GM23338 (cell line): ENCODE measurements at regions not wholly inside any gene's neighbourhood (a gene's known extent, or its start where the extent isn't known, plus 50 kb on each side); places are given as distances from the start of the nearest gene placed in this dataset.

Source experiments
- ATAC-seq: fragments of 200-7000 bp; cut with Tn5 transposase; 3 replicates; pipeline ENCODE4 v1.9.1; 2020
- DNase-seq: peaks from one replicate; pipeline ENCODE4 v3.0.0-alpha.2; 2015; ENCODE audit warnings: low spot score
- H2AFZ ChIP-seq: fragments of 200-600 bp; sonication (generic); 2 replicates; pipeline ENCODE4 v1.8.0; 2016; ENCODE audit warnings: antibody characterized with exemption, mild to moderate bottlenecking, moderate library complexity
- H3F3A ChIP-seq: fragments of 200-600 bp; sonication (generic); replicated peaks from 2 replicates; pipeline ENCODE4 v1.8.0; 2017; ENCODE audit warnings: antibody characterized with exemption, mixed run types, low read depth
- H3K27ac ChIP-seq: fragments of 200-600 bp; sonication (generic); 2 replicates; pipeline ENCODE4 v1.6.1; 2016; ENCODE audit warnings: low read depth
- H3K27me3 ChIP-seq: fragments of 200-600 bp; sonication (generic); 2 replicates; pipeline ENCODE4 v1.8.0; 2016; ENCODE audit warnings: mild to moderate bottlenecking, mixed run types, moderate library complexity; ENCODE audit not compliant: insufficient read depth
- H3K36me3 ChIP-seq: fragments of 200-600 bp; sonication (generic); 2 replicates; pipeline ENCODE4 v1.8.0; 2016; ENCODE audit warnings: mild to moderate bottlenecking; ENCODE audit not compliant: insufficient read depth
- H3K4me1 ChIP-seq: fragments of 200-600 bp; sonication (generic); 2 replicates; pipeline ENCODE4 v1.8.0; 2016; ENCODE audit warnings: mild to moderate bottlenecking, moderate library complexity; ENCODE audit not compliant: insufficient read depth
- H3K4me2 ChIP-seq: fragments of 200-600 bp; sonication (generic); 2 replicates; pipeline ENCODE4 v1.7.1; 2017; ENCODE audit warnings: mixed run types
- H3K4me3 ChIP-seq: fragments of 200-600 bp; sonication (generic); 2 replicates; pipeline ENCODE4 v1.6.1; 2016; ENCODE audit warnings: mixed run types
- H3K79me2 ChIP-seq: fragments of 200-600 bp; sonication (generic); replicated peaks from 2 replicates; pipeline ENCODE4 v1.8.0; 2017; ENCODE audit warnings: mild to moderate bottlenecking; ENCODE audit not compliant: insufficient read depth
- H3K9me2 ChIP-seq: fragments of 200-600 bp; sonication (generic); 2 replicates; pipeline ENCODE4 v1.8.0; 2017; ENCODE audit not compliant: insufficient read depth
- H4K20me1 ChIP-seq: fragments of 200-600 bp; sonication (generic); replicated peaks from 2 replicates; pipeline ENCODE4 v1.8.0; 2017; ENCODE audit warnings: mild to moderate bottlenecking; ENCODE audit not compliant: insufficient read depth
- H3K27ac Mint-ChIP-seq: 2 replicates; pipeline ENCODE4 v1.8.0; 2020; ENCODE audit warnings: inconsistent platforms, mild to moderate bottlenecking, moderate library complexity, mixed read lengths
- H3K27me3 Mint-ChIP-seq: 3 replicates; pipeline ENCODE4 v1.8.0; 2022; ENCODE audit warnings: low read depth, mild to moderate bottlenecking, moderate library complexity, mixed read lengths, inconsistent platforms; ENCODE audit not compliant: insufficient read depth, poor library complexity
- H3K36me3 Mint-ChIP-seq: 3 replicates; pipeline ENCODE4 v1.8.0; 2021; ENCODE audit warnings: low read depth, mild to moderate bottlenecking, inconsistent platforms, moderate library complexity, mixed read lengths
- H3K4me1 Mint-ChIP-seq: 3 replicates; pipeline ENCODE4 v1.8.0; 2020; ENCODE audit warnings: mild to moderate bottlenecking, inconsistent platforms, mixed read lengths
- H3K4me3 Mint-ChIP-seq: 3 replicates; pipeline ENCODE4 v1.8.0; 2021; ENCODE audit warnings: moderate library complexity, mild to moderate bottlenecking, inconsistent platforms, mixed read lengths
- H3K9me3 Mint-ChIP-seq: 3 replicates; pipeline ENCODE4 v1.8.0; 2020; ENCODE audit warnings: moderate library complexity, mild to moderate bottlenecking, inconsistent platforms, mixed read lengths
- CREB1 ChIP-seq: fragments of 250-450 bp; sonication (Bioruptor Pico); IDR thresholded peaks from 2 replicates; pipeline ENCODE4 v1.5.0; 2020; ENCODE audit warnings: low read depth, mild to moderate bottlenecking, moderate library complexity
- EZH2 ChIP-seq: fragments of 200-600 bp; sonication (generic); IDR thresholded peaks from one replicate; pipeline ENCODE4 v1.8.0; 2017; ENCODE audit warnings: antibody characterized with exemption, mild to moderate bottlenecking, low read depth; ENCODE audit not compliant: unreplicated experiment
- EZH2phosphoT487 ChIP-seq: fragments of 200-600 bp; sonication (generic); IDR thresholded peaks from one replicate; pipeline ENCODE4 v1.8.1; 2018; ENCODE audit warnings: antibody characterized with exemption; ENCODE audit not compliant: unreplicated experiment
- JUNB ChIP-seq: IDR thresholded peaks from one replicate; pipeline ENCODE4 v1.6.1; 2016; ENCODE audit warnings: antibody characterized with exemption; ENCODE audit not compliant: unreplicated experiment
- NANOG ChIP-seq: IDR thresholded peaks from 2 replicates; pipeline ENCODE4 v1.6.1; 2016; ENCODE audit warnings: antibody characterized with exemption, borderline replicate concordance
- POLR2AphosphoS5 ChIP-seq: IDR thresholded peaks from 2 replicates; pipeline ENCODE4 v1.6.1; 2016; ENCODE audit warnings: antibody characterized with exemption, low read depth
- STAT1 ChIP-seq: IDR thresholded peaks from one replicate; pipeline ENCODE4 v1.6.1; 2016; ENCODE audit warnings: antibody characterized with exemption; ENCODE audit not compliant: unreplicated experiment
- ZNF114 ChIP-seq: fragments of 250-450 bp; sonication (Bioruptor Pico); IDR thresholded peaks from 2 replicates; pipeline ENCODE4 v1.5.0; 2020; ENCODE audit warnings: mild to moderate bottlenecking, moderate library complexity
- ZNF331 ChIP-seq: fragments of 250-450 bp; sonication (Bioruptor Pico); IDR thresholded peaks from 2 replicates; pipeline ENCODE4 v1.5.0; 2020; ENCODE audit warnings: low read depth, mild to moderate bottlenecking, moderate library complexity
- TF ChIP-seq, protein P1 (sequence below): IDR thresholded peaks from 2 replicates; pipeline ENCODE4 v1.6.1; 2016; ENCODE audit warnings: antibody characterized with exemption
- TF ChIP-seq, protein P2 (sequence below): fragments of 250-450 bp; sonication (Bioruptor Pico); IDR thresholded peaks from 2 replicates; pipeline ENCODE4 v1.5.0; 2020; ENCODE audit warnings: mild to moderate bottlenecking, moderate library complexity
- TF ChIP-seq, protein P3 (sequence below): IDR thresholded peaks from one replicate; pipeline ENCODE4 v1.6.1; 2018; ENCODE audit warnings: antibody characterized with exemption; ENCODE audit not compliant: unreplicated experiment
- TF ChIP-seq, protein P4 (sequence below), 2 experiments: fragments of 200-600 bp in 1 of 2; sonication (generic) in 1 of 2; conservative IDR thresholded peaks; 2 replicates each; pipeline versions ENCODE4 v1.5.1 to v1.6.1; 2016 to 2017; ENCODE audit warnings: antibody characterized with exemption in 2 of 2, low read depth in 2 of 2, mild to moderate bottlenecking in 2 of 2, moderate library complexity in 1 of 2

DNA sequence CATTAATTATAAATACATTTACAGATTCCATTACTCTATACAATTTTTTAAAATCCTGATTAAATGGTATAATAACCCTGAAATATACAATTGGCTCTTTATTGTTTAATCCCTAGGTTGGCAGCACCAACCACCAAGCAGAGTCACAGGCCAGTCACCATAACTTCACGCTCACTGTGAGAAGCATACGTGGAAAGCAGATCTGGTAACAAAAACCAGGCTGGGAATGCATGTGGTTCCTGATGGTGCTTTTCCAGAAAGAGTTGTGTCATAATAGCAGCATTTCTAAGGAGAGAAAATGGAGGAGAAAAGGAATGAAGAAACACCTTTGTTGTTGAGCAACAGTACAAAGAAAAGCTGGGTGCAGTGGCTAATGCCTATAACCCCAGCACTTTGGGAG, 66.1 kb downstream of the SIX6 start:
- no peaks in the 10 kb centered on the region for H3K9me3 Mint-ChIP-seq
- H3K4me1 Mint-ChIP-seq = peaks cover 6% of the 10 kb centered on the region; the same call in 2 of the 3 replicates
- H3K4me2 ChIP-seq = no peak overlapping the region
- ATAC-seq = no peak
- no peaks in the 10 kb centered on the region for H3K27me3 Mint-ChIP-seq
- H3K4me3 Mint-ChIP-seq = no peak overlapping the region
- no peaks in the 10 kb centered on the region for H3K4me1 ChIP-seq
- no peaks in the 10 kb centered on the region for H4K20me1 ChIP-seq
- no peak overlapping the region for H3K27ac ChIP-seq
- no peak overlapping the region for H3K4me3 ChIP-seq
- no peaks in the 10 kb centered on the region for H3F3A ChIP-seq
- no peak overlapping the region for H3K27ac Mint-ChIP-seq
- H3K9me2 ChIP-seq = no peaks in the 10 kb centered on the region
- TF ChIP-seq, protein P1, sequence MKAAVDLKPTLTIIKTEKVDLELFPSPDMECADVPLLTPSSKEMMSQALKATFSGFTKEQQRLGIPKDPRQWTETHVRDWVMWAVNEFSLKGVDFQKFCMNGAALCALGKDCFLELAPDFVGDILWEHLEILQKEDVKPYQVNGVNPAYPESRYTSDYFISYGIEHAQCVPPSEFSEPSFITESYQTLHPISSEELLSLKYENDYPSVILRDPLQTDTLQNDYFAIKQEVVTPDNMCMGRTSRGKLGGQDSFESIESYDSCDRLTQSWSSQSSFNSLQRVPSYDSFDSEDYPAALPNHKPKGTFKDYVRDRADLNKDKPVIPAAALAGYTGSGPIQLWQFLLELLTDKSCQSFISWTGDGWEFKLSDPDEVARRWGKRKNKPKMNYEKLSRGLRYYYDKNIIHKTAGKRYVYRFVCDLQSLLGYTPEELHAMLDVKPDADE = no peak
- TF ChIP-seq, protein P2, sequence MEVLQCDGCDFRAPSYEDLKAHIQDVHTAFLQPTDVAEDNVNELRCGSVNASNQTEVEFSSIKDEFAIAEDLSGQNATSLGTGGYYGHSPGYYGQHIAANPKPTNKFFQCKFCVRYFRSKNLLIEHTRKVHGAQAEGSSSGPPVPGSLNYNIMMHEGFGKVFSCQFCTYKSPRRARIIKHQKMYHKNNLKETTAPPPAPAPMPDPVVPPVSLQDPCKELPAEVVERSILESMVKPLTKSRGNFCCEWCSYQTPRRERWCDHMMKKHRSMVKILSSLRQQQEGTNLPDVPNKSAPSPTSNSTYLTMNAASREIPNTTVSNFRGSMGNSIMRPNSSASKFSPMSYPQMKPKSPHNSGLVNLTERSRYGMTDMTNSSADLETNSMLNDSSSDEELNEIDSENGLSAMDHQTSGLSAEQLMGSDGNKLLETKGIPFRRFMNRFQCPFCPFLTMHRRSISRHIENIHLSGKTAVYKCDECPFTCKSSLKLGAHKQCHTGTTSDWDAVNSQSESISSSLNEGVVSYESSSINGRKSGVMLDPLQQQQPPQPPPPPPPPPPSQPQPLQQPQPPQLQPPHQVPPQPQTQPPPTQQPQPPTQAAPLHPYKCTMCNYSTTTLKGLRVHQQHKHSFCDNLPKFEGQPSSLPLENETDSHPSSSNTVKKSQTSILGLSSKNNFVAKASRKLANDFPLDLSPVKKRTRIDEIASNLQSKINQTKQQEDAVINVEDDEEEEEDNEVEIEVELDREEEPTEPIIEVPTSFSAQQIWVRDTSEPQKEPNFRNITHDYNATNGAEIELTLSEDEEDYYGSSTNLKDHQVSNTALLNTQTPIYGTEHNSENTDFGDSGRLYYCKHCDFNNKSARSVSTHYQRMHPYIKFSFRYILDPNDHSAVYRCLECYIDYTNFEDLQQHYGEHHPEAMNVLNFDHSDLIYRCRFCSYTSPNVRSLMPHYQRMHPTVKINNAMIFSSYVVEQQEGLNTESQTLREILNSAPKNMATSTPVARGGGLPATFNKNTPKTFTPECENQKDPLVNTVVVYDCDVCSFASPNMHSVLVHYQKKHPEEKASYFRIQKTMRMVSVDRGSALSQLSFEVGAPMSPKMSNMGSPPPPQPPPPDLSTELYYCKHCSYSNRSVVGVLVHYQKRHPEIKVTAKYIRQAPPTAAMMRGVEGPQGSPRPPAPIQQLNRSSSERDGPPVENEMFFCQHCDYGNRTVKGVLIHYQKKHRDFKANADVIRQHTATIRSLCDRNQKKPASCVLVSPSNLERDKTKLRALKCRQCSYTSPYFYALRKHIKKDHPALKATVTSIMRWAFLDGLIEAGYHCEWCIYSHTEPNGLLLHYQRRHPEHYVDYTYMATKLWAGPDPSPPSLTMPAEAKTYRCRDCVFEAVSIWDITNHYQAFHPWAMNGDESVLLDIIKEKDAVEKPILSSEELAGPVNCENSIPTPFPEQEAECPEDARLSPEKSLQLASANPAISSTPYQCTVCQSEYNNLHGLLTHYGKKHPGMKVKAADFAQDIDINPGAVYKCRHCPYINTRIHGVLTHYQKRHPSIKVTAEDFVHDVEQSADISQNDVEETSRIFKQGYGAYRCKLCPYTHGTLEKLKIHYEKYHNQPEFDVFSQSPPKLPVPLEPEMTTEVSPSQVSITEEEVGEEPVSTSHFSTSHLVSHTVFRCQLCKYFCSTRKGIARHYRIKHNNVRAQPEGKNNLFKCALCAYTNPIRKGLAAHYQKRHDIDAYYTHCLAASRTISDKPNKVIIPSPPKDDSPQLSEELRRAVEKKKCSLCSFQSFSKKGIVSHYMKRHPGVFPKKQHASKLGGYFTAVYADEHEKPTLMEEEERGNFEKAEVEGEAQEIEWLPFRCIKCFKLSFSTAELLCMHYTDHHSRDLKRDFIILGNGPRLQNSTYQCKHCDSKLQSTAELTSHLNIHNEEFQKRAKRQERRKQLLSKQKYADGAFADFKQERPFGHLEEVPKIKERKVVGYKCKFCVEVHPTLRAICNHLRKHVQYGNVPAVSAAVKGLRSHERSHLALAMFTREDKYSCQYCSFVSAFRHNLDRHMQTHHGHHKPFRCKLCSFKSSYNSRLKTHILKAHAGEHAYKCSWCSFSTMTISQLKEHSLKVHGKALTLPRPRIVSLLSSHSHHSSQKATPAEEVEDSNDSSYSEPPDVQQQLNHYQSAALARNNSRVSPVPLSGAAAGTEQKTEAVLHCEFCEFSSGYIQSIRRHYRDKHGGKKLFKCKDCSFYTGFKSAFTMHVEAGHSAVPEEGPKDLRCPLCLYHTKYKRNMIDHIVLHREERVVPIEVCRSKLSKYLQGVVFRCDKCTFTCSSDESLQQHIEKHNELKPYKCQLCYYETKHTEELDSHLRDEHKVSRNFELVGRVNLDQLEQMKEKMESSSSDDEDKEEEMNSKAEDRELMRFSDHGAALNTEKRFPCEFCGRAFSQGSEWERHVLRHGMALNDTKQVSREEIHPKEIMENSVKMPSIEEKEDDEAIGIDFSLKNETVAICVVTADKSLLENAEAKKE (CRISPR knock-in tag) = no peak
- TF ChIP-seq EZH2phosphoT487 (no peak), CREB1 (CRISPR knock-in tag) (no peak), STAT1 (no peak), POLR2AphosphoS5 (no peak), EZH2 (no peak), NANOG (no peak), JUNB (no peak), ZNF331 (CRISPR knock-in tag) (no peak), ZNF114 (CRISPR knock-in tag) (no peak)
- TF ChIP-seq, protein P3, sequence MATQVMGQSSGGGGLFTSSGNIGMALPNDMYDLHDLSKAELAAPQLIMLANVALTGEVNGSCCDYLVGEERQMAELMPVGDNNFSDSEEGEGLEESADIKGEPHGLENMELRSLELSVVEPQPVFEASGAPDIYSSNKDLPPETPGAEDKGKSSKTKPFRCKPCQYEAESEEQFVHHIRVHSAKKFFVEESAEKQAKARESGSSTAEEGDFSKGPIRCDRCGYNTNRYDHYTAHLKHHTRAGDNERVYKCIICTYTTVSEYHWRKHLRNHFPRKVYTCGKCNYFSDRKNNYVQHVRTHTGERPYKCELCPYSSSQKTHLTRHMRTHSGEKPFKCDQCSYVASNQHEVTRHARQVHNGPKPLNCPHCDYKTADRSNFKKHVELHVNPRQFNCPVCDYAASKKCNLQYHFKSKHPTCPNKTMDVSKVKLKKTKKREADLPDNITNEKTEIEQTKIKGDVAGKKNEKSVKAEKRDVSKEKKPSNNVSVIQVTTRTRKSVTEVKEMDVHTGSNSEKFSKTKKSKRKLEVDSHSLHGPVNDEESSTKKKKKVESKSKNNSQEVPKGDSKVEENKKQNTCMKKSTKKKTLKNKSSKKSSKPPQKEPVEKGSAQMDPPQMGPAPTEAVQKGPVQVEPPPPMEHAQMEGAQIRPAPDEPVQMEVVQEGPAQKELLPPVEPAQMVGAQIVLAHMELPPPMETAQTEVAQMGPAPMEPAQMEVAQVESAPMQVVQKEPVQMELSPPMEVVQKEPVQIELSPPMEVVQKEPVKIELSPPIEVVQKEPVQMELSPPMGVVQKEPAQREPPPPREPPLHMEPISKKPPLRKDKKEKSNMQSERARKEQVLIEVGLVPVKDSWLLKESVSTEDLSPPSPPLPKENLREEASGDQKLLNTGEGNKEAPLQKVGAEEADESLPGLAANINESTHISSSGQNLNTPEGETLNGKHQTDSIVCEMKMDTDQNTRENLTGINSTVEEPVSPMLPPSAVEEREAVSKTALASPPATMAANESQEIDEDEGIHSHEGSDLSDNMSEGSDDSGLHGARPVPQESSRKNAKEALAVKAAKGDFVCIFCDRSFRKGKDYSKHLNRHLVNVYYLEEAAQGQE = no peak
- TF ChIP-seq, protein P4, sequence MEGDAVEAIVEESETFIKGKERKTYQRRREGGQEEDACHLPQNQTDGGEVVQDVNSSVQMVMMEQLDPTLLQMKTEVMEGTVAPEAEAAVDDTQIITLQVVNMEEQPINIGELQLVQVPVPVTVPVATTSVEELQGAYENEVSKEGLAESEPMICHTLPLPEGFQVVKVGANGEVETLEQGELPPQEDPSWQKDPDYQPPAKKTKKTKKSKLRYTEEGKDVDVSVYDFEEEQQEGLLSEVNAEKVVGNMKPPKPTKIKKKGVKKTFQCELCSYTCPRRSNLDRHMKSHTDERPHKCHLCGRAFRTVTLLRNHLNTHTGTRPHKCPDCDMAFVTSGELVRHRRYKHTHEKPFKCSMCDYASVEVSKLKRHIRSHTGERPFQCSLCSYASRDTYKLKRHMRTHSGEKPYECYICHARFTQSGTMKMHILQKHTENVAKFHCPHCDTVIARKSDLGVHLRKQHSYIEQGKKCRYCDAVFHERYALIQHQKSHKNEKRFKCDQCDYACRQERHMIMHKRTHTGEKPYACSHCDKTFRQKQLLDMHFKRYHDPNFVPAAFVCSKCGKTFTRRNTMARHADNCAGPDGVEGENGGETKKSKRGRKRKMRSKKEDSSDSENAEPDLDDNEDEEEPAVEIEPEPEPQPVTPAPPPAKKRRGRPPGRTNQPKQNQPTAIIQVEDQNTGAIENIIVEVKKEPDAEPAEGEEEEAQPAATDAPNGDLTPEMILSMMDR (conservative IDR thresholded peaks at IDR 0.05; ENCODE audit: low read depth in 2 of 2) = no peak
- H2AFZ ChIP-seq = peak overlapping the region; percentile 56; the same call in 1 of the 2 replicates
- H3K27me3 ChIP-seq = no peaks in the 10 kb centered on the region
- no peaks in the 10 kb centered on the region for H3K36me3 Mint-ChIP-seq
- H3K79me2 ChIP-seq = no peaks in the 10 kb centered on the region
- no peak for DNase-seq
- H3K36me3 ChIP-seq = no peaks in the 10 kb centered on the region
